Amniotic epithelial cell (primary cell): ENCODE measurements at regions not wholly inside any gene's neighbourhood (a gene's known extent, or its start where the extent isn't known, plus 50 kb on each side); places are given as distances from the start of the nearest gene placed in this dataset.

Experiments
- DNase-seq: peaks from one replicate; pipeline ENCODE4 v3.0.0-alpha.2; 2010; ENCODE audit warnings: low read depth

GRCh38 chr10:44854693-44855350 lies 56.3 kb upstream of the TMEM72 start:
- no peak for DNase-seq

GRCh38 chr10:44856696-44857095 lies 54.4 kb upstream of the TMEM72 start:
- no peak for DNase-seq

GRCh38 chr10:44857363-44858016 lies 53.6 kb upstream of the TMEM72 start:
- DNase-seq, result peak; percentile 43

GRCh38 chr10:44858017-44858371 lies 53.1 kb upstream of the TMEM72 start:
- no peak for DNase-seq

GRCh38 chr10:44858988-44859387 lies 52.1 kb upstream of the TMEM72 start:
- DNase-seq, result peak; percentile 5

GRCh38 chr10:44859546-44860285 lies 51.4 kb upstream of the TMEM72 start:
- no peak for DNase-seq

GRCh38 chr10:44860811-44861736 lies 50.1 kb upstream of the TMEM72 start:
- DNase-seq, result peak; percentile 59
